GM12872 (cell line): ENCODE measurements at regions not wholly inside any gene's neighbourhood (a gene's known extent, or its start where the extent isn't known, plus 50 kb on each side); places are given as distances from the start of the nearest gene placed in this dataset.

Experiments
- CTCF ChIP-seq: IDR thresholded peaks from 3 replicates; pipeline ENCODE4 v1.5.1; 2011; ENCODE audit warnings: low read depth, mild to moderate bottlenecking, low read length, moderate library complexity; ENCODE audit not compliant: insufficient read depth

- TF ChIP-seq CTCF = no peak
These were observed 776.9 kb upstream of the ARPP21 start for GRCh38 chr3:34862456-34862855.

- no peak for TF ChIP-seq CTCF
These were observed 775.8 kb upstream of the ARPP21 start for GRCh38 chr3:34863485-34863884.

- no peak for TF ChIP-seq CTCF
These were observed 775.3 kb upstream of the ARPP21 start for GRCh38 chr3:34864011-34864410.

- TF ChIP-seq CTCF = no peak
These were observed 774.0 kb upstream of the ARPP21 start for GRCh38 chr3:34865346-34865745.

- TF ChIP-seq CTCF = no peak
These were observed 770.4 kb upstream of the ARPP21 start for GRCh38 chr3:34868935-34869334.

GRCh38 chr3:34869696-34870095 is 769.6 kb upstream of the ARPP21 start:
- TF ChIP-seq CTCF = no peak

GRCh38 chr3:34872406-34872805 is 766.9 kb upstream of the ARPP21 start:
- no peak for TF ChIP-seq CTCF

- TF ChIP-seq CTCF = no peak
These were observed 762.3 kb upstream of the ARPP21 start for GRCh38 chr3:34876997-34877396.
